HK-2 (cell line): ENCODE measurements at regions not wholly inside any gene's neighbourhood (a gene's known extent, or its start where the extent isn't known, plus 50 kb on each side); places are given as distances from the start of the nearest gene placed in this dataset.

ENCODE experiments used
- DNase-seq: peaks from one replicate; pipeline ENCODE4 v3.0.0-alpha.2; 2018; ENCODE audit not compliant: unreplicated experiment

GRCh38 chr1:175826705-175827104 is 83.3 kb upstream of the TNR start:
- DNase-seq: no peak

GRCh38 chr1:175824079-175824478 is 80.7 kb upstream of the TNR start:
- DNase-seq: no peak

GRCh38 chr1:175823406-175823805 is 80.0 kb upstream of the TNR start:
- DNase-seq: no peak

- DNase-seq: no peak
Measured at GRCh38 chr1:175822580-175822979, 79.2 kb upstream of the TNR start.

- no peak for DNase-seq
Measured at GRCh38 chr1:175820456-175821025, 77.1 kb upstream of the TNR start.

GRCh38 chr1:175818929-175819328 is 75.5 kb upstream of the TNR start:
- DNase-seq: no peak

GRCh38 chr1:175817445-175817844 is 74.0 kb upstream of the TNR start:
- no peak for DNase-seq

GRCh38 chr1:175814885-175815284 is 71.5 kb upstream of the TNR start:
- DNase-seq: no peak

- DNase-seq: no peak
Measured at GRCh38 chr1:175812936-175813335, 69.5 kb upstream of the TNR start.

- DNase-seq: no peak
Measured at GRCh38 chr1:175810305-175810704, 66.9 kb upstream of the TNR start.

GRCh38 chr1:175808999-175809398 is 65.6 kb upstream of the TNR start:
- no peak for DNase-seq

GRCh38 chr1:175808573-175808972 is 65.2 kb upstream of the TNR start:
- no peak for DNase-seq

- DNase-seq: no peak
Measured at GRCh38 chr1:175804561-175804960, 61.2 kb upstream of the TNR start.

- DNase-seq: no peak
Measured at GRCh38 chr1:175803413-175803812, 60.0 kb upstream of the TNR start.

- no peak for DNase-seq
Measured at GRCh38 chr1:175802407-175803123, 59.2 kb upstream of the TNR start.

- DNase-seq: no peak
Measured at GRCh38 chr1:175801979-175802378, 58.6 kb upstream of the TNR start.

- no peak for DNase-seq
Measured at GRCh38 chr1:175797576-175797975, 54.2 kb upstream of the TNR start.

- no peak for DNase-seq
Measured at GRCh38 chr1:175794586-175794985, 51.2 kb upstream of the TNR start.

GRCh38 chr1:175793617-175794016 is 50.2 kb upstream of the TNR start:
- DNase-seq: no peak
